SK-N-DZ (cell line): ENCODE measurements at regions not wholly inside any gene's neighbourhood (a gene's known extent, or its start where the extent isn't known, plus 50 kb on each side); places are given as distances from the start of the nearest gene placed in this dataset.
"Not testable (repeated sequence)": the region's sequence is repeated elsewhere in the genome, so short reads cannot be mapped to it uniquely, and the experiment has no call there.

Experiments
- DNase-seq: peaks from one replicate; pipeline ENCODE4 v3.0.0-alpha.2; 2015; ENCODE audit warnings: low spot score

DNA sequence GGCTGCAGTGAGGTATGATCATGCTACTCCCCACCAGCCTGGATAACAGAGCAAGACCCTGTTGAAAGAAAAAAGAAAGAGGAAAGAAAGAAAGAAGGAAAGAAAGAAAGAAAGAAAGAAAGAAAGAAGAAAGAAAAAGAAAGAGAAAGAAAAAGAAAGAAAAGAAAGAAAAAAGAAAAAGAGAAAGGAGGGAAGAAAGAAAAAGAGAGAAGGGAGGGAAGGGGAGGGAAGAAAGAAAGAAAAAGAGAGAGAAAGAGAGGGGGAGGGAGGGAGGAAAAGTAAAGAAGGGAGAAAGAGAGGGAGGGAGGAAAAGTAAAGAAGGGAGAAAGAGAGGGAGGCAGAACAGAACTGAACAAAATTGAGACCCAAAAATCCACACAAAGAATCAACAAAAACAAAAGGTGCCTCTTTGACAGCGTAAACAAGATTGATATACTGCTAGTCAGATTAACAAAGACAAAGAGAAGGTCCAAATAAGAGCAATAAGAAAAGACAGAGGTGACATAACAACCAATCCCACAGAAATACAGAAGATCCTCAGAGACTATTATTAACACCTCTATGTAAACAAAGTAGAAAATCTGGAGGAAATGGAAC lies 293.9 kb upstream of the AMIGO2 start:
- DNase-seq = no peak

DNA sequence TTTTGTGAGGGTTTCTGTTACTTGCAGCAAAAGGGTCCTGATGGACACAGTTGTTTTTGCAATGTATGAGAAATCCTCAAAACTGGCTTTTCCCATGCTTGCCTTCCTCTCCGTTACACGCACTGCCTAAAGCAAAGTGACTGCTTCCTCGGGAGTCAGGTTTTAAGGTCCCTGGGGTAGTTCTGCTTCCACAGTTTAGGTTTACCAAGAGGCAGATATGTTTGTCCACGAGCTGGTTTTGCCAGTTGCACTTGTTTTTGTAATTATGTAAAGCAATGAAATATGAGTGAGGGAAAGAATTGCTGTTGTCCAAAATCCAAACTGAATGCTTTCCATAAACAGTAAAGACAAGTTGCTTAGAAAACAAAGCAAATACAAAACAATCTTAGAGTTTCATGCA lies 290.7 kb upstream of the AMIGO2 start:
- no peak for DNase-seq

DNA sequence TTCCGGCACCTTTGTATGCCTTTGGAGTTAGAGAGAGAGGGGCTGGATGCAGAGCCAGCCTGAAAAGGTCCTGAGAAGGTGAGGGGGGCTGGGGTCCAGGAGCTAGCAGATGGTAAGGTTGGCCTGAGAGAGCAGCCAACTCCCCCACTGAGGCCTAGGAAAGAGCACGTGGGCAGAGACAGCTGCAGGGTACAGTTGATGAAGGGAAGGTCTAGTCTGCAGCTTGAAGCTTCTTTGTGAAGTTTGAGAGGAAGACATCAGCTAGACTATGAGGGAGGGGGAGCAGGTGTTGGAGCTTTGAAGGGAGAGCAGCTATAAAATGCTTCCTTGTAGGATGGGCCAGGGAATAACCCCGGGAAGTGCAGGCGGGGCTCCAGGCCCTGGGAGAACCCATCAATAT lies 289.3 kb upstream of the AMIGO2 start:
- no peak for DNase-seq

DNA sequence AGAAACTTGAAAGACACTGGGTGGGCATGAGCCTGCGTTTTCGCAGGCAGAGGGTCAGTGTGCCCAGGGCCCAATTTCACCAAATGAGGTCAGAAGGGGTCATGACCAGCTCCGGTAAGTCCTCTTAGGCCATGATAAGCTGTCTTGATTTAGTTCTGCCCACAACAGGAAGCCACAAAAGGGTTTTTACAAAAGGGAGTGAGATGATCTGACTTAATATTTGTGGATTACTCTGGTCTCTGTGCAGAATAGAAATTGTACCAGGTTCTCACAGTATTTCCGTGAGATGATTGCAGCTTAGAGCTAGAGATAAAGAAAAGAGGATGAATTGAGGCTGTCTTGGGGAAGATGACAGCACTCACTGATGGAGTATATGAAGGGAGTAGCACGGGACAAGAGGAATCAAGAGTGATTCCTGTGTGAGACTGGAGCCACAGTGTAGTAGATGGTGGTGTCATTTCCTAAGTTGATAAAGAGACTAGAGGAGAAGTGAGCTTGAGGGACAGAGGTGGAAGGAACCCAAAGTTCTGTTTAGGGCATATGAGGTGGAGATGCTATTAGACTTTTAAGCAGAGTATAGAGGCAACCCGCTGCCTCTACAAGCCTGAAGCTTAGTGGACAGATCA lies 288.3 kb upstream of the AMIGO2 start:
- DNase-seq = no peak

DNA sequence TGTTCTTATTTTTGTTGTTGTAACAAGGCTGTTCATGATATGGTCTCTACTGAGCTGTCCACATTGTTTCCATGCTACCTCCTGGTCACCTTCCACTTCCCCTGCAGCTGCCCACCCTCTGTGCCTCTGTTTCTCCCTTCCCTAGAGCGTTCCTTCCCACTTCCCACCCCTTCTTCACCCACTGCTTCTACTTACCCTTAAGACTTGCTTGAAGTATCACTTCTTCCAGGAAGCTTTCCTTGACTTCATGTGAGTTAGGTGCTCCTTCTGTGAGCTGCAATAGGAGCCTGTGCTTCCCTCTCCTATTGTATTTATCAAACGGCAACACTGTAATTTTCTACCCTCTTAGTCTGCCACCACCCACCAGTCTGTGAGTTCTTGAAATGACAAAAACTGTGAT lies 286.8 kb upstream of the AMIGO2 start:
- DNase-seq = no peak

DNA sequence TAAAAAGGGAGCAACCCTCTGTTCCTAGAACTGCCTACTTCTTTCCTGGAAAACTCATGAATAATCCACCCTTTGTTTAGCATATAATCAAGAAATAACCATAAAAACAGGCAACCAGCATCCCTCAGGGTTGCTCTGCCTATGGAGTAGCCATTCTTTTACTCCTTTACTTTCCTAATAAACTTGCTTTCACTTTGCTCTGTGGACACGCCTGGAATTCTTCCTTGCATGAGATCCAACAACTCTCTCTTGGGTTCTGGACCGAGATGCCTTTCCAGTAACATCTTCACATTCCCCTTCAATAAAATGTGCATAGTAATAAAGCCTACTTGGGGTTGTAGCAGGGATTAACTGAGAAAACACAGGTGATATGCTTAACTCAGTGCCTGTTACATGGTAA lies 286.4 kb upstream of the AMIGO2 start:
- DNase-seq = no peak

DNA sequence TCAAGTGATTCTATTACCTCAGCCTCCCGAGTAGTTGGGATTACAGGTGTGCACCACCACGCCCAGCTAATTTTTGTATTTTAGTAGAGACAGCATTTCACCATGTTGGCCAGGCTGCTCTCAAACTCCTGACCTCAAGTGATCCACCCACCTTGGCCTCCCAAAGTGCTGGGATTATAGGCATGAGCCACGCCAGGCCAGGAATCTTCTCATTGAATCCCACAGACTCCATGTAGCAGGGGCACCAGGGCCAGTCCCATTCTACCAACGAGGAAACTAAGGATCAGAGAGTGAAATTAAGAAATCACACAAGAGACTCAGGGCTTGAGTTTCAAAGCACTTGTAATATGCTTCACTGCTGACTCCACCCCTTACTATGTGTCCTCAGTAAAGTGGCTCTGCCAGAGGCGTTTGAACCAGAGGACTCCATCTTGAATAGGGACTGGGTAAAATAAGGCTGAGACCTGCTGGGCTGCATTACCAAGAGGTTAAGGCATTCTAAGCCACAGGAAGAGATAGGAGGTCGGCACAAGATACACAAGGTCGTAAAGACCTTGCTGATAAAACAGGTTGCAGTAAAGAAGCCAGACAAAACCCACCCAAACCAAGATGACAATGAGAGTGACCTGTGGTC lies 285.8 kb upstream of the AMIGO2 start:
- not testable (repeated sequence) for DNase-seq

DNA sequence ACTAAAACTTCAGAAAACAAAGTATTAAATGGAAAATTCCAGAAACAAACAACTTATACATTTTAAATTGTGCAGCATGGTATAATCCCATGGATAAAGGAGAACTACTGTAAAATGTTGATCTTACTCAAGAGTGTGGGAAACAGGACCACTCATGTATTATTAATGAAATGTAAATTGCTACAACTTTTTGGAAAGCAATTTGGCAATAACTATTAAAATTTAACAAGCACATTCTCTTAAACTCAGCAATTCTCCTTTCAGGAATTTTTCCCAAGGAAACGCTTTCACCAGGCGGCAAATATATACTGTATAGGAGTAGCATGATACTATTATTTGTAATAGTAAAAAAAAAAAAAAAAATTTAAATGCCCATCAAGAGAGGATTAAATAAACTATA lies 284.5 kb upstream of the AMIGO2 start:
- no peak for DNase-seq

DNA sequence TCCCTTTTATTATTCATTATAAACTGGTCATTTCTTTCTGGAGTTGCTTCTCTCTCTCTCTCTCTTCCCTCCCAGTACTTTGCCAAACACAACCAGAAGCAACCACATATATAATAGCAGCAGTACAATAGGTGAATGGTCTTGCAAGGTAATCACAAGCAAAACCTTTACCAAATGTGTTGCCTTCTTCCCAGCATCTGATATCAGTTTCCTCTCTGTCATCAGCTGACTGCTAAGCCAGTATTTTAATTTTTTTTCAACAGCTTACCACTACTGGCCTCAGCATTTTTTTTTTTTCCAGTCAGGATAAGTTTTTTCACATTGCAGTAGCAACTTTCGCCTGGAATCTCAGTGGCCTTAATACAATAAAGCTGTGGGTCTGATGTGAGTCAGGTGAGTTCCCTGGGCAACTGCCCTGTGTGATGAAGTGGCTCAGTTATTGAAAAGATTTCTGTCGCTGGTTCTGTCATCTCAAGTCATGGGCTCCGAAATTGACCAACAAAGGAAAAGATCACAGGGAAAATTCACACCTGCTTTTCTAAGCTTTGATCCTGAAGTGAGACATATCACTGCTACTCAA lies 282.5 kb upstream of the AMIGO2 start:
- DNase-seq = no peak

DNA sequence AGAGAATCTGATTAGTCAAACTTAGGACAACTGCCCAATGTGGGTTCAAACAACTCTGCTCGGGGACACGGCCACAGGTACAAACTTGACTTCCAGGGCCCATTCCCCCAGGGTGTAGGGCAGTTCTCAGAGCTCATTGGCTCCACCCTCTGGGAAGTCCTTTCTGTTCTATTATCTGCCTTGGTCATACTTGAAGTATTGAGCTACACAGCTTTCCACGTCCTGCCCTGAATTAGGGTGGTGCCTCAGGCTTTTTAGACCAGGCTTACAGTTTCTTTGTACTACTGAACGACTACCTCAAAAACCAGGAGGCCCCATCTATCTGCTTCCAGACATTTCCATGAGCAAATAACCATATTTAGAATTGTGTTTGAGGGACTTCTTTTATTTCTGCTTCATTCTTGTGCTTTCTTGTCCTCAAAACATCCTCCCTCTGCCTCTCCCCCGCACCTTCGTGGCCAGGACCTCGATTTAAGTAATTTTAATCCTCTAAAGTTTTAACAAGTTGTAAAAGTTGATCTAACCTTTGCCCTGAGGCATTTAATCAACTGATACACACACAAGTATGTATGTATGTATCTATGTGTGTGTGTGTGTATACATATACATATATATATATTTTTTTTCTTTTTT lies 281.7 kb upstream of the AMIGO2 start:
- DNase-seq = no peak

DNA sequence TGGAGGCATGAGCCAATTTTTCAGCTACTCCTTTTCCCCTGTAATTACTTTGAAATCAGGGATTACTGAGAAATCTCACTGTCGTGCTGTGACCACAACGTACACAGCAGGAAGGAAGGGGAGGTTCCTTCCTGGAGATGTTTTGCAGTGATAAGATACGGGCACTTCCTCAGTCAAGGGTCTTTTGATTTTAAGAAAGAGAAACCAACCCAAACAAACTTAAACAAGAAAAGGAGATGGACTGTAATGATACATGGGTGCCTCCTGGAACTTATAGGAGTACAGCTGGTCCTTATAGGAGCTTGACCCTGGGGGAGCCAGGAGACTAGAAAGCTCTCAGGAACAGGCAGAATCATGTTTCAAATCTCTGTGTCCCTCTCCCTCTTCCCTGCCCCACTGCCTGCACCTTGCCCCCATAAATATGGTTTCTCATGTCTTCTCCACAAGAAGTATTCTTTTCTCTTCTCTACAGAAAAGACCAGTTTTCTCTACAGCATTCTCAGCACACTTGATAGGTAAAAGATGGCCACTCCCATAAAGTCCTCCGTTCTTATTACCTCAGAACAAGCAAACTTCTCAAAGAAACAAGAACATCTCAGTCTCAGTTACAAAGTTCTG lies 281.1 kb upstream of the AMIGO2 start:
- DNase-seq = no peak

DNA sequence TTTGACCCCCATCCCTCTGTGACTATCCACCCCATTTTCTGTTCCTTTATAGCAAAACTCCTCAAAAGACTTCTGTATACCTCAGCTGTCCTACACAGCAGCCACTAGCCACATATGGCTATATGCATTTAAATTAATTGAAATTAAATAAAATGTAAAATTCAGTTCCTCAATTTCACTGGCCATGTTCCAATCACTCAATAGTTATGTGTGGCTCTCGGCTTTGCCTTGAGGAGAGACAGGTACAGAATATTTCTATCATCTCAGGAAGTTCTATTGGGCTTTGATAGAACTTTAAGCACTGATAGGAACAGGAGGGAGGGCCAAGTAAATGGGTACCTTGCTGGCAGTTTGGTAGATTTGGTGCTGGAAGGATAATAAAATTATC lies 280.3 kb upstream of the AMIGO2 start:
- no peak for DNase-seq

DNA sequence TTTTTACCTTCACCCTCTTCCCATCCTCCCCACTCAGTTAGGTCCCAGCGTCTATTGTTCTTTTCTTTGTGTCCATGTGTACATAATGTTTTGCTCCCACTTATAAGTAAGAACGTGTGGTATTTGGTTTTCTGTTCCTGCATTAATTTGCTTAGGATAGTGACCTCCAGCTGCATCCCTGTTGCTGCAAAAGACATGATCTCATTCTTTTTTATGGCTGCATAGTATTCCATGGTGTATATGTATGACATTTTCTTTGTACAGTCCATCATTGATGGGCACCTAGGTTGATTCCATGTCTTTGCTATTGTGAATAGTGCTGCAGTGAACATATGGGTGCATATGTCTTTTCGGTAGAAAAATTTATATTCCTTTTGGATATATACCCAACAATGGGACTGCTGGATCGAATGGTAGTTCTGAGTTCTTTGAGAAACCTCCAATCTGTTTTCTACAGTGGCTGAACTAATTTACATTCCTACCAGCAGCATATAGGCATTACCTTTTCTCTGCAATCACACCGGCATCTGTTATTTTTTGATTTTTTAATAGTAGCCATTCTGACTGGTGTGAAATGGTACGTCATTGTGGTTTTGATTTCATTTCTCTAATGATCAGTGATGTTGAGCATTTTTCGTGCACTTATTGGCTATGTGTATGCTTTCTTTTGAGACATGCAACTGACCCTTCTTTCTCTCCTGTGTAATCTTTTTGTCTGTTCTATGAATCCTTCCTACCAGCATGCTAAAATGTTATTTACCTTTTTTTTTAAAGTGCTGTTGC lies 279.7 kb upstream of the AMIGO2 start:
- no peak for DNase-seq

DNA sequence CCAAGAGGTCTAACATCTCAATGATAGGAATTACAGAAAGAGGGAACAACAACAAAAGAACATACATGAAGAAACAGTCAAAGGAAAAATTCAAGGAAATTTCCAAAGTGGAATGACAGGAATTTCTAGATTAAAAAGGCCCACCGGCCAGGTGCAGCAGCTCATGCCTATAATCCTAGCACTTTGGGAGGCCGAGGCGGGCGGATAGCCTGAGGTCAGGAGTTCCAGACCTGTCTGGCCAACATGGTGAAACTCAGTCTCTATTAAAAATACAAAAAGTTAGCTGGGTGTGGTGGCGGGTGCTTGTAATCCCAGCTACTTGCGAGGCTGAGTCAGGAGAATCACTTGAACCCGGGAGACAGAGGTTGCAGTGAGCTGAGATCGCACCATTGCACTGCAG lies 277.2 kb upstream of the AMIGO2 start:
- not testable (repeated sequence) for DNase-seq

DNA sequence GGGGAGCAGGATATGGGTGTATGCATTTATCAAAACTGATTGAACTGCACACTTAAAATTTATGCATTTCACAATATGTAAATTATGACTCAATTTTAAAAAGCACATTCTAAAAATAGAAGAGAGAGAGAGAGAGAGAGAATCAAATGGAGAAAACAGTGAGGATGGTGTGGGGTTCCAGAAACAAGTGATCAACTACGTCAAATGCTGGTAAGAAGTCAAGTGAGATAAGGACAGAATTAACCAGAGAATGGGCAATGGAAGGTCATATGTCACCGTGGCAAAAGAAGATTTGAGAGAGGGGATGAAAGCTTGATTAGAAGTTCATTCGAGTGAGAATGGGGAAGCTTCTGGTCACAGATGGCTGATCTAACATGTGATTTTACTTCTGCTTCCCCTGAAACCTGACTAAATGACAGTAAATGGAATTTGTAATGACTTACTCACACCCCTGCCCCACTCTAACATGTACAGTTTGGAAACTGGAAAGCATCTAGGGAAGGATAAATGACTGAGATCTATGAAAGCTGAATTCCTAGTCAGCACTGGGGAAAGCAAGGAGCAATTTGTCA lies 276.5 kb upstream of the AMIGO2 start:
- DNase-seq = no peak

DNA sequence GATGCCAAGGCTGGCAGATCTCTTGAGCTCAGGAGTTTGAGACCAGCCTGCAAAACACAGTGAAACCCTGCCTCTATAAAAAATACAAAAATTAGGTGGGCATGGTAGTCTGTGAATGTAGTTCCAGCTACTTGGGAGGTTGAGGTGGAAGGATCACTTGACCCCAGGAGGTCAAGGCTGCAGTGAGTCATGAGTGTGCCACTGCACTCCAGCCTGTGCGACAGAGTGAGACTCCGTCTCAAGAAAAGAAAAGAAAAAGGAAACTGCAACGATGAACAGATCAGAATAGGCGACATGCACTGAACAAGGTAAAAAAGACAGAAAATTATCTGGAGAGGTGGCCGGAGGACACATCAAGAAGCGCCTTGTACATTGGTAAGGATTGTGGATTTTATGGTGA lies 273.7 kb upstream of the AMIGO2 start:
- no peak for DNase-seq

DNA sequence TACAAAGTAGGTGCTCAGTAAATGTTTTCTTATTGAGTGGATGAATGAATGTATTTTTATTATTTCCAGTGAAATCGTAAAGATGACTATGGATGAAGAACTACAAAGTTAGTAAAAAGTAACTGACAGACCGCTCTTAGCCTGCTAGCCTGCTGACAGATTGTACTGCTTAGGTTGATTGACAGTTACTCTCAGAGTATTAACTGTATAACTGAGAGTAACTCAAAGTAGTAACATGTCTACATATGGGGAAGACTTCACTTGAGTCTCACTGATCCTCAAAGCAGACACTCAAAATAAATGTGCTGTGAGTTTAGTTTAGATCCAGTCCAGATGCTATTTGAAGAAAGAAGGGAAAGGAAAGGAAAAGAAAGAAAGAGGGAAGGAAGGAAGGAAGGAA lies 272.3 kb upstream of the AMIGO2 start:
- no peak for DNase-seq

DNA sequence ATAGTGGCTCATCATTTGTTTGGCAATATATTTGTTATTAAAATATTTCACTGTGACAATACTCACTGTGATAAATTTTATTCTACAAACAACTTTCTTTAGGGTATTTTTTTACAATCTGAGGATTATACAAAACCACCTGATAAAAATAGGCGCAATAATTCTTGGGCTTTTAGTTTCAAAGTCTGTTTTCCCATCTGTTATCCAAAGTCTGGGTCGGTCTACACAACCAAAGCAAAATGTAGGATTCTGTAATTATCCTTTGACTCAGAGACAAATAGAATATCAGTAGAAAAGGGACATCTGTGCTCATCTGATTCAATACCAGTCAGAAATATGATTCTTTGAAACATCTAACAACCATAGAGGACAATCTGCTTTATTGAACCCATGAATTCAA lies 271.8 kb upstream of the AMIGO2 start:
- no peak for DNase-seq

DNA sequence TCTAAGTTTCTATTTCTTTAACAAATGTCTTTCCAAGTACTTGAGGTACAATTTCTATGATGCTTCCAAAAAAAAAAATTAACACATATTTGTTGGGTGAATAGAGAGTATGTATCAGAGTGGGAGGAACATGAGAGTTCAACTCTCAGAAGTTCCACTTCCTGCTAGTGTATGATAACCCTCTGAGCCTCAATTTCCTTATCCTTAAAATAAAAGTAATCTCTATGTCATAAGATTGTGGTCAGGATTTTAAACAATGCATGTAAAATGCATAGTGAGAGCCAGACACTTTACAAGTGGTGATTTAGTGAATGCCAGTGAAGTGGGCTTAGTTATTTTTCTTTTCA lies 270.3 kb upstream of the AMIGO2 start:
- DNase-seq = no peak

DNA sequence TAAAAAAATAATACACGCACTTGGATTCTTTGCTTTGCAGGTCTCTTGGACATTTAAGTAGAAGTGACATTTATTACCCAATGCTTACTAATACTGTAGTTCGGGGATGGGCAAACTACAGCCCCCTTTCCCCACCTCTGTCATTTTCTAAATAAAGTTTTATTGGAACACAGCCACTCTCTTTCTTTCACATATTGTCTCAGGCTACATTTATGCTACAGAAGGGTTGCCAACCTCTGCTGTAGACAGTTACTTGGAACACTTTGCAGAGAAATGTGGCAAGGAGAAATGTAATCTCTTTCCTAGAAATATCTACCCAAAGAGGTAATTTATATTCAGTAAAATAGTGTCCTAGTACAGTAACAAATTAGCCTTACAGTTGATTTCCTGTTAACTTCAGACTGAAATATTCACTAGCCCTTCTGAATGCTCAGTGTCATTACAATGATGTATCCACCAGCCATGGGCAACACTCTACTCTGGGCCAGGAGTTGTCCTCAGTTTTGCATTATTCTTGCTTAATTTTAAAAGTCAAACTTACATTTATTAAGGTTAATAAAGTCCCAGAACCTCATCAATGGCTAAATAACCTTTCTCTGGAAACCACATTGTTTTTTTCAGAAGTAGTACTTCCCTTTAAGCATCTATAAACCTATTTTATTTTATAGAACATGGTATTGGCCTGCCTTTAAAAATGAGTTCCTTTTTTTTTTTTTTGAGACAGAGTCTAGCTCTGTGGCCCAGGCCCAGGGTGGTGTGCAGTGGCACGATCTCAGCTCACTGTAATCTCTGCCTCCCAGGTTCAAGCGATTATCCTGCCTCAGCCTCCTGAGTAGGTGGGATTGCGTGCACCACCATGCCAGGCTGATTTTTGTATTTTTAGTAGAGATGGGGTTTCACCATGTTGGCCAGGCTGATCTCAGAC lies 269.6 kb upstream of the AMIGO2 start:
- DNase-seq = no peak
